A673 (cell line): ENCODE measurements at regions not wholly inside any gene's neighbourhood (a gene's known extent, or its start where the extent isn't known, plus 50 kb on each side); places are given as distances from the start of the nearest gene placed in this dataset.

Experiments
- EZH2 ChIP-seq: fragments of 200-600 bp; sonication (generic); IDR thresholded peaks from 2 replicates; pipeline ENCODE4 v1.6.1; 2017; ENCODE audit warnings: borderline replicate concordance, low read depth, mild to moderate bottlenecking, mixed read lengths, antibody characterized with exemption, low read length; ENCODE audit not compliant: poor library complexity, severe bottlenecking
- TF ChIP-seq, protein P1 (sequence below): fragments of 300-800, 200-600 bp; sonication (generic); conservative IDR thresholded peaks from 2 replicates; pipeline ENCODE4 v1.5.1; 2017; ENCODE audit warnings: low read depth, mild to moderate bottlenecking, antibody characterized with exemption, low read length, moderate library complexity, mixed read lengths

- TF ChIP-seq, protein P1, sequence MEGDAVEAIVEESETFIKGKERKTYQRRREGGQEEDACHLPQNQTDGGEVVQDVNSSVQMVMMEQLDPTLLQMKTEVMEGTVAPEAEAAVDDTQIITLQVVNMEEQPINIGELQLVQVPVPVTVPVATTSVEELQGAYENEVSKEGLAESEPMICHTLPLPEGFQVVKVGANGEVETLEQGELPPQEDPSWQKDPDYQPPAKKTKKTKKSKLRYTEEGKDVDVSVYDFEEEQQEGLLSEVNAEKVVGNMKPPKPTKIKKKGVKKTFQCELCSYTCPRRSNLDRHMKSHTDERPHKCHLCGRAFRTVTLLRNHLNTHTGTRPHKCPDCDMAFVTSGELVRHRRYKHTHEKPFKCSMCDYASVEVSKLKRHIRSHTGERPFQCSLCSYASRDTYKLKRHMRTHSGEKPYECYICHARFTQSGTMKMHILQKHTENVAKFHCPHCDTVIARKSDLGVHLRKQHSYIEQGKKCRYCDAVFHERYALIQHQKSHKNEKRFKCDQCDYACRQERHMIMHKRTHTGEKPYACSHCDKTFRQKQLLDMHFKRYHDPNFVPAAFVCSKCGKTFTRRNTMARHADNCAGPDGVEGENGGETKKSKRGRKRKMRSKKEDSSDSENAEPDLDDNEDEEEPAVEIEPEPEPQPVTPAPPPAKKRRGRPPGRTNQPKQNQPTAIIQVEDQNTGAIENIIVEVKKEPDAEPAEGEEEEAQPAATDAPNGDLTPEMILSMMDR = no peak
- TF ChIP-seq EZH2 = no peak
Measured at GRCh38 chr1:118692143-118692542, 296.0 kb downstream of the TBX15 start.
